ENCODE measurements at regions not wholly inside any gene's neighbourhood (a gene's known extent, or its start where the extent isn't known, plus 50 kb on each side); places are given as distances from the start of the nearest gene placed in this dataset.

DNA sequence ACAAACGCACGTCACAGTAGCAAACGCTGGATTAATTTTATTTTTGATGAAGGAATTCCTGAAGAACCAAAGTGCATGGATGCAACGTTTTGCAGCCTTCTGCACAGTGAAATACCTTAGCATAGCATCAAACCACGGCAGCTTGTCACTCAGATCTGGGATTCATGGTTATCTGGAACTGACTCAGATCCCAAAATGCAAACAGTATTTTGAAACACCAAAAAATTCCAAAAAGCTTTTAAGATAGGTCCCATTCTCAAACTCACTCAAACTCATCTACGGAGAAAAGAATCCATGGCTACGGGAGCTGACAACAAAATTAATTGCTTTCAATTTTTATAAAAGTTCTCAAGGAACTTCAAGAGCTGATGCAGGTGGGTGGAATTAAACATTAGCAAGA is 116.2 kb upstream of the SALL4 start:
- ATAC-seq = no peak
- TF ChIP-seq RARB (CRISPR knock-in tag; IDR thresholded peaks at IDR 0.05) (no peak), ESRRG (CRISPR knock-in tag; IDR thresholded peaks at IDR 0.05) (no peak), ARNTL (CRISPR knock-in tag; IDR thresholded peaks at IDR 0.05; ENCODE audit: borderline replicate concordance, low read depth) (no peak), ZFP3 (CRISPR knock-in tag; IDR thresholded peaks at IDR 0.05) (no peak), GLIS3 (CRISPR knock-in tag; IDR thresholded peaks at IDR 0.05) (no peak), ZC3H10 (CRISPR knock-in tag; IDR thresholded peaks at IDR 0.05) (no peak), SNAI2 (CRISPR knock-in tag; IDR thresholded peaks at IDR 0.05) (no peak), ZNF70 (CRISPR knock-in tag; IDR thresholded peaks at IDR 0.05) (no peak), ISL1 (CRISPR knock-in tag; IDR thresholded peaks at IDR 0.05) (no peak)
- TF ChIP-seq, protein P1, sequence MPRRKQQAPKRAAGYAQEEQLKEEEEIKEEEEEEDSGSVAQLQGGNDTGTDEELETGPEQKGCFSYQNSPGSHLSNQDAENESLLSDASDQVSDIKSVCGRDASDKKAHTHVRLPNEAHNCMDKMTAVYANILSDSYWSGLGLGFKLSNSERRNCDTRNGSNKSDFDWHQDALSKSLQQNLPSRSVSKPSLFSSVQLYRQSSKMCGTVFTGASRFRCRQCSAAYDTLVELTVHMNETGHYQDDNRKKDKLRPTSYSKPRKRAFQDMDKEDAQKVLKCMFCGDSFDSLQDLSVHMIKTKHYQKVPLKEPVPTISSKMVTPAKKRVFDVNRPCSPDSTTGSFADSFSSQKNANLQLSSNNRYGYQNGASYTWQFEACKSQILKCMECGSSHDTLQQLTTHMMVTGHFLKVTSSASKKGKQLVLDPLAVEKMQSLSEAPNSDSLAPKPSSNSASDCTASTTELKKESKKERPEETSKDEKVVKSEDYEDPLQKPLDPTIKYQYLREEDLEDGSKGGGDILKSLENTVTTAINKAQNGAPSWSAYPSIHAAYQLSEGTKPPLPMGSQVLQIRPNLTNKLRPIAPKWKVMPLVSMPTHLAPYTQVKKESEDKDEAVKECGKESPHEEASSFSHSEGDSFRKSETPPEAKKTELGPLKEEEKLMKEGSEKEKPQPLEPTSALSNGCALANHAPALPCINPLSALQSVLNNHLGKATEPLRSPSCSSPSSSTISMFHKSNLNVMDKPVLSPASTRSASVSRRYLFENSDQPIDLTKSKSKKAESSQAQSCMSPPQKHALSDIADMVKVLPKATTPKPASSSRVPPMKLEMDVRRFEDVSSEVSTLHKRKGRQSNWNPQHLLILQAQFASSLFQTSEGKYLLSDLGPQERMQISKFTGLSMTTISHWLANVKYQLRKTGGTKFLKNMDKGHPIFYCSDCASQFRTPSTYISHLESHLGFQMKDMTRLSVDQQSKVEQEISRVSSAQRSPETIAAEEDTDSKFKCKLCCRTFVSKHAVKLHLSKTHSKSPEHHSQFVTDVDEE (CRISPR knock-in tag; IDR thresholded peaks at IDR 0.05) = no peak

DNA sequence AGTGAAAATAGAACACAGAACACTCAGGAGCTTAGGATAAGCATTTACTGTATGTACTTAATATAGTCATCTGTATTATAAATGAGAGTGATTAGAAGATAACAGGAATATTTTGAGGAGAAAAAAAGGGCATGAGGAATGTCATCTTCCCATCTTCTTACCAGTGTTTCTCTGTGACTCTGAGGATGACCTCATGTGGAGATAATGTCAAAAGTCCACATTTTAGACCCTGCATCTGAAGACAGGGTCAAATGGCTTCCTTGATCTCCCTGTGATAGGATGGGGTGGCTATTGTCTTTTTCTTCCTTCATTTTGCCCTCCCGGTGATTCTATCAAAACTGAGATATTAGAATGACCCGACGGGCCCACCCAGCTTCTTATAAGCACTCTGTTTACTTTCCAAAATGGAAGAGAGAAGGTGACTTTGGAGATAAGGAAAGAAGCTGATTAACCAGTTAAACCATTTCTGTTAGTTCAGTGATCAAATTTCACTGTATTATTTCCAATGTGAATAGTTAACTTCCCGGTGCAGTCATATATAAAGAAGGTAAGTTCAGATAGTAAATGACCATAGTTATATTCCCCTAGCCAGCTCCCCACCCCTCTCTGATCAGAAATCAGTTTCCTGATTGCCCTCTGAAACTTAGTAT is 115.7 kb upstream of the SALL4 start:
- no peak for ATAC-seq
- TF ChIP-seq ESRRG (CRISPR knock-in tag; IDR thresholded peaks at IDR 0.05) (no peak), ISL1 (CRISPR knock-in tag; IDR thresholded peaks at IDR 0.05) (no peak), ZFP30 (CRISPR knock-in tag; IDR thresholded peaks at IDR 0.05) (no peak), BACH2 (CRISPR knock-in tag; IDR thresholded peaks at IDR 0.05; ENCODE audit: borderline replicate concordance) (no peak), RARB (CRISPR knock-in tag; IDR thresholded peaks at IDR 0.05) (no peak), ARNTL (CRISPR knock-in tag; IDR thresholded peaks at IDR 0.05; ENCODE audit: borderline replicate concordance, low read depth) (no peak), ZNF8 (CRISPR knock-in tag; IDR thresholded peaks at IDR 0.05) (no peak), TCF4 (CRISPR knock-in tag; IDR thresholded peaks at IDR 0.05; ENCODE audit: borderline replicate concordance) (no peak), CSDC2 (CRISPR knock-in tag; IDR thresholded peaks at IDR 0.05) (no peak), OSR1 (CRISPR knock-in tag; IDR thresholded peaks at IDR 0.05) (no peak), TOX (CRISPR knock-in tag; IDR thresholded peaks at IDR 0.05; ENCODE audit: borderline replicate concordance) (no peak), ZFP3 (CRISPR knock-in tag; IDR thresholded peaks at IDR 0.05) (no peak), ZNF70 (CRISPR knock-in tag; IDR thresholded peaks at IDR 0.05) (no peak), ZC3H10 (CRISPR knock-in tag; IDR thresholded peaks at IDR 0.05) (no peak), PPARA (CRISPR knock-in tag; IDR thresholded peaks at IDR 0.05; ENCODE audit: borderline replicate concordance) (no peak)
- TF ChIP-seq, protein P1 (CRISPR knock-in tag; IDR thresholded peaks at IDR 0.05) = no peak
- TF ChIP-seq, protein P2, sequence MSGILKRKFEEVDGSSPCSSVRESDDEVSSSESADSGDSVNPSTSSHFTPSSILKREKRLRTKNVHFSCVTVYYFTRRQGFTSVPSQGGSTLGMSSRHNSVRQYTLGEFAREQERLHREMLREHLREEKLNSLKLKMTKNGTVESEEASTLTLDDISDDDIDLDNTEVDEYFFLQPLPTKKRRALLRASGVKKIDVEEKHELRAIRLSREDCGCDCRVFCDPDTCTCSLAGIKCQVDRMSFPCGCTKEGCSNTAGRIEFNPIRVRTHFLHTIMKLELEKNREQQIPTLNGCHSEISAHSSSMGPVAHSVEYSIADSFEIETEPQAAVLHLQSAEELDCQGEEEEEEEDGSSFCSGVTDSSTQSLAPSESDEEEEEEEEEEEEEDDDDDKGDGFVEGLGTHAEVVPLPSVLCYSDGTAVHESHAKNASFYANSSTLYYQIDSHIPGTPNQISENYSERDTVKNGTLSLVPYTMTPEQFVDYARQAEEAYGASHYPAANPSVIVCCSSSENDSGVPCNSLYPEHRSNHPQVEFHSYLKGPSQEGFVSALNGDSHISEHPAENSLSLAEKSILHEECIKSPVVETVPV (CRISPR knock-in tag; IDR thresholded peaks at IDR 0.05) = no peak
- TF ChIP-seq, protein P3, sequence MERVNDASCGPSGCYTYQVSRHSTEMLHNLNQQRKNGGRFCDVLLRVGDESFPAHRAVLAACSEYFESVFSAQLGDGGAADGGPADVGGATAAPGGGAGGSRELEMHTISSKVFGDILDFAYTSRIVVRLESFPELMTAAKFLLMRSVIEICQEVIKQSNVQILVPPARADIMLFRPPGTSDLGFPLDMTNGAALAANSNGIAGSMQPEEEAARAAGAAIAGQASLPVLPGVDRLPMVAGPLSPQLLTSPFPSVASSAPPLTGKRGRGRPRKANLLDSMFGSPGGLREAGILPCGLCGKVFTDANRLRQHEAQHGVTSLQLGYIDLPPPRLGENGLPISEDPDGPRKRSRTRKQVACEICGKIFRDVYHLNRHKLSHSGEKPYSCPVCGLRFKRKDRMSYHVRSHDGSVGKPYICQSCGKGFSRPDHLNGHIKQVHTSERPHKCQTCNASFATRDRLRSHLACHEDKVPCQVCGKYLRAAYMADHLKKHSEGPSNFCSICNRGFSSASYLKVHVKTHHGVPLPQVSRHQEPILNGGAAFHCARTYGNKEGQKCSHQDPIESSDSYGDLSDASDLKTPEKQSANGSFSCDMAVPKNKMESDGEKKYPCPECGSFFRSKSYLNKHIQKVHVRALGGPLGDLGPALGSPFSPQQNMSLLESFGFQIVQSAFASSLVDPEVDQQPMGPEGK (CRISPR knock-in tag; IDR thresholded peaks at IDR 0.05; ENCODE audit: borderline replicate concordance) = no peak
- TF ChIP-seq, protein P4, sequence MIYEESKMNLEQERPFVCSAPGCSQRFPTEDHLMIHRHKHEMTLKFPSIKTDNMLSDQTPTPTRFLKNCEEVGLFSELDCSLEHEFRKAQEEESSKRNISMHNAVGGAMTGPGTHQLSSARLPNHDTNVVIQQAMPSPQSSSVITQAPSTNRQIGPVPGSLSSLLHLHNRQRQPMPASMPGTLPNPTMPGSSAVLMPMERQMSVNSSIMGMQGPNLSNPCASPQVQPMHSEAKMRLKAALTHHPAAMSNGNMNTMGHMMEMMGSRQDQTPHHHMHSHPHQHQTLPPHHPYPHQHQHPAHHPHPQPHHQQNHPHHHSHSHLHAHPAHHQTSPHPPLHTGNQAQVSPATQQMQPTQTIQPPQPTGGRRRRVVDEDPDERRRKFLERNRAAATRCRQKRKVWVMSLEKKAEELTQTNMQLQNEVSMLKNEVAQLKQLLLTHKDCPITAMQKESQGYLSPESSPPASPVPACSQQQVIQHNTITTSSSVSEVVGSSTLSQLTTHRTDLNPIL (CRISPR knock-in tag; IDR thresholded peaks at IDR 0.05; ENCODE audit: low read depth) = no peak

All from SK-N-SH treated with all-trans-retinoic acid at 6 μM for 48 hours (cell line).